HFFc6 (cell line): ENCODE measurements at regions not wholly inside any gene's neighbourhood (a gene's known extent, or its start where the extent isn't known, plus 50 kb on each side); places are given as distances from the start of the nearest gene placed in this dataset.

ENCODE experiments used
- DNase-seq: peaks from one replicate; pipeline ENCODE4 v3.0.0-alpha.2; 2018
- H3K27ac Mint-ChIP-seq: 2 replicates; pipeline ENCODE4 v1.8.0; 2020; ENCODE audit warnings: mild to moderate bottlenecking, mixed read lengths
- H3K27me3 Mint-ChIP-seq: 2 replicates; pipeline ENCODE4 v1.8.0; 2021; ENCODE audit warnings: mild to moderate bottlenecking, moderate library complexity, mixed read lengths; ENCODE audit not compliant: insufficient read depth
- H3K36me3 Mint-ChIP-seq: 2 replicates; pipeline ENCODE4 v1.8.0; 2021; ENCODE audit warnings: low read depth, mixed read lengths
- H3K4me1 Mint-ChIP-seq: 2 replicates; pipeline ENCODE4 v1.8.0; 2020; ENCODE audit warnings: low read depth, mixed read lengths
- H3K4me3 Mint-ChIP-seq: 2 replicates; pipeline ENCODE4 v1.8.0; 2020; ENCODE audit warnings: mild to moderate bottlenecking, moderate library complexity, mixed read lengths
- H3K9me3 Mint-ChIP-seq: 2 replicates; pipeline ENCODE4 v1.8.0; 2020; ENCODE audit warnings: mild to moderate bottlenecking, mixed read lengths
- TF ChIP-seq, protein P1 (sequence below): fragments of 200-600 bp; sonication (generic); IDR thresholded peaks from 2 replicates; pipeline ENCODE4 v1.5.0; 2021; ENCODE audit warnings: antibody characterized with exemption, mild to moderate bottlenecking

DNA sequence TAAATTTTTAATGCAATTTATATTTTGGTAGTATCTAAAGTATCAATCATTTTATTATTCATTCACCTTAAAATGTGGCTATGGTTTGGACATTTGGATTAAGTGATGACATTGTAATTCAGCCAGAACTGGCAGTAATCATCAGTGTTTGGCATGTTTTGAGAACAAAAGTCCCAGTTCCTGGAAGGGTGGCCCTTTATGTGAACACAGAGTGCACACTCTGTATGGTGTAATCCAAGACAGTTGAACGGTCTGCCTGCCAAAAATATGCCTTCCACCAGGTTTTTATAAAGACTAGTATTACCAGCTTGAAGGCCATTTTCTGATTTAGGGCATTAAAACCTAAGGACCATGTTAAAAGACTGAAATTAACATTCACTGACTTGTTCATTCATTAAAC lies 448.7 kb downstream of the LTN1 start:
- H3K27ac Mint-ChIP-seq, result no peak overlapping the region
- no peak for DNase-seq
- no peak overlapping the region for H3K4me3 Mint-ChIP-seq
- no peaks in the 10 kb centered on the region for H3K27me3 Mint-ChIP-seq
- peaks cover 62% of the 10 kb centered on the region for H3K4me1 Mint-ChIP-seq
- TF ChIP-seq, protein P1, sequence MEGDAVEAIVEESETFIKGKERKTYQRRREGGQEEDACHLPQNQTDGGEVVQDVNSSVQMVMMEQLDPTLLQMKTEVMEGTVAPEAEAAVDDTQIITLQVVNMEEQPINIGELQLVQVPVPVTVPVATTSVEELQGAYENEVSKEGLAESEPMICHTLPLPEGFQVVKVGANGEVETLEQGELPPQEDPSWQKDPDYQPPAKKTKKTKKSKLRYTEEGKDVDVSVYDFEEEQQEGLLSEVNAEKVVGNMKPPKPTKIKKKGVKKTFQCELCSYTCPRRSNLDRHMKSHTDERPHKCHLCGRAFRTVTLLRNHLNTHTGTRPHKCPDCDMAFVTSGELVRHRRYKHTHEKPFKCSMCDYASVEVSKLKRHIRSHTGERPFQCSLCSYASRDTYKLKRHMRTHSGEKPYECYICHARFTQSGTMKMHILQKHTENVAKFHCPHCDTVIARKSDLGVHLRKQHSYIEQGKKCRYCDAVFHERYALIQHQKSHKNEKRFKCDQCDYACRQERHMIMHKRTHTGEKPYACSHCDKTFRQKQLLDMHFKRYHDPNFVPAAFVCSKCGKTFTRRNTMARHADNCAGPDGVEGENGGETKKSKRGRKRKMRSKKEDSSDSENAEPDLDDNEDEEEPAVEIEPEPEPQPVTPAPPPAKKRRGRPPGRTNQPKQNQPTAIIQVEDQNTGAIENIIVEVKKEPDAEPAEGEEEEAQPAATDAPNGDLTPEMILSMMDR, result no peak
- H3K36me3 Mint-ChIP-seq, result peaks cover 16% of the 10 kb centered on the region; the same call in 1 of the 2 replicates
- no peaks in the 10 kb centered on the region for H3K9me3 Mint-ChIP-seq

DNA sequence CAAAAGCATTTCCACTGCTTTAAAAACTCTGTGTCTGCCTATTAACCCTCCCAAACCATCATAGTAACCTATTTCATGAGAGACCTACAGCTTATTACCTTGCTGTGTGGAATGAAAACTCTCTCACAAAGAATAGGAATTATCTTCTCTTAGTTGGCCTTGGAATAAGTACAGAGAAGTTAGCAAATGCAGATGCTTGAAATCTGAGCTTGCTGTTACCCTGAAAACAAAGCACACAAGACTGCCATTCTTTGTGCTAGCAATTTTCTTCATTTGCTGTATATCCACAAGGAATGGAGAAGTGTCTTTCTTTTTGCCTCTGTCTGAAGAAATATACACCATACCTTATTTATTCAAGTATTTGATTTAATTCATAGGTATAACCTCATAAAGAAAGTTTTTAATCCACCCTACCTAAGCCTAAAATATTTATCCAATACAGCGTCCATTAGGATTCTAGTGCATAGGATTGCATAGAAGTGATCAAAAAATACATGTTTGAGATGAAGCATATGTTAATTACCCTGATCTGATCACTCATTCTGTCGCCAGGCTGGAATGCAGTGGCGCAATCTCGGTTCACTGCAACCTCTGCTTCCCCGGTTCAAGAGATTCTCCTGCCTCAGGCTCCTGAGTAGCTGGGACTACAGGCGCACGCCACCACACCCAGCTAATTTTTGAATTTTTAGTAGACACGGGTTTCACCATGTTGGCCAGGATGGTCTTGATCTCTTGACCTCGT lies 451.1 kb downstream of the LTN1 start:
- no peaks in the 10 kb centered on the region for H3K9me3 Mint-ChIP-seq
- no peak for DNase-seq

DNA sequence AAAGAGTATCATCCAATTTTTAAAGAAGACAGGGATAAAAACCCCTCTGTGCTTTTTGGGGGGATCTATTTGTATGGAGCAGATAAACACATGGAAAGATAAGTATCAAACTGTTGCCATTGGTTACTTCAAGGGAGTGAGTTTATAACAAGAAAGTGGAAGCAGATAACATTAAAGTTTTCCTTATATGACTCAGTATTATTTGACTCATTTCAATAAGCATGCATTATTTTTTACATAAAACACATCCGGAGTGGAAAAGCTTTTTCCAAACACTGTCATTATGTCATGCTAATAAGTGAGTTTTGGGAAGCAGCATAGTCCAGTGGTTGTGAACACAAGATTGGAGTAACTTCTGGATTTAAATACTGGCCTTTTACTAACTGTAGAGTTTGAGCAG lies 452.2 kb downstream of the LTN1 start:
- Mint-ChIP-seq H3K27ac (peak overlapping the region; percentile 90), H3K27me3 (no peaks in the 10 kb centered on the region), H3K9me3 (no peaks in the 10 kb centered on the region), H3K36me3 (peaks cover 10% of the 10 kb centered on the region; the same call in 1 of the 2 replicates), H3K4me1 (peaks cover 66% of the 10 kb centered on the region), H3K4me3 (peak overlapping the region; percentile 56)
- TF ChIP-seq, protein P1, result no peak
- peak; percentile 77 for DNase-seq

More for the DNA sequence above, 451.1 kb downstream of the LTN1 start:
- no peak overlapping the region; the same call in 1 of the 2 replicates for H3K4me3 Mint-ChIP-seq
- peaks cover 67% of the 10 kb centered on the region for H3K4me1 Mint-ChIP-seq
- TF ChIP-seq, protein P1, result no peak
- H3K27me3 Mint-ChIP-seq, result no peaks in the 10 kb centered on the region
- peaks cover 16% of the 10 kb centered on the region; the same call in 1 of the 2 replicates for H3K36me3 Mint-ChIP-seq
- peak overlapping the region; percentile 90 for H3K27ac Mint-ChIP-seq

DNA sequence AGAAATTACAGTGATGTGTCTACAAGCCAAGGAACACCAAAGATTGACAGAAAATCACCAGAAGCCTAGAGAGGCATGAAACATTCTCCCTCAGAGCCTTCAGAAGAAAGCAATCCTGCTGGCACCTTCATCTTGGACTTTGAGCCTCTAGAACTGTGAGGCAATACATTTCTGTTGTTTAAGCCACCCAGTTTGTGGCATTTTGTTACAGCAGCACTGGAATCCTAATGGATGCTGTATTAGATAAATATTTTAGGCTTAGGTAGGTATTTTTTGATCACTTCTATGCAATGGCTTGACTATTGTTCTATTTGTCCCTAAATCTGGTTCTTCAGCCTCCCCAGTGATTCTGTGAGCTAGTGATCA lies 453.1 kb downstream of the LTN1 start:
- H3K4me1 Mint-ChIP-seq, result peaks cover 65% of the 10 kb centered on the region
- TF ChIP-seq, protein P1, result no peak
- DNase-seq, result no peak
- peak overlapping the region; percentile 88 for H3K27ac Mint-ChIP-seq
- H3K4me3 Mint-ChIP-seq, result peak overlapping the region; percentile 48
- H3K36me3 Mint-ChIP-seq, result peaks cover 18% of the 10 kb centered on the region
- no peaks in the 10 kb centered on the region for H3K27me3 Mint-ChIP-seq
- H3K9me3 Mint-ChIP-seq, result no peaks in the 10 kb centered on the region

DNA sequence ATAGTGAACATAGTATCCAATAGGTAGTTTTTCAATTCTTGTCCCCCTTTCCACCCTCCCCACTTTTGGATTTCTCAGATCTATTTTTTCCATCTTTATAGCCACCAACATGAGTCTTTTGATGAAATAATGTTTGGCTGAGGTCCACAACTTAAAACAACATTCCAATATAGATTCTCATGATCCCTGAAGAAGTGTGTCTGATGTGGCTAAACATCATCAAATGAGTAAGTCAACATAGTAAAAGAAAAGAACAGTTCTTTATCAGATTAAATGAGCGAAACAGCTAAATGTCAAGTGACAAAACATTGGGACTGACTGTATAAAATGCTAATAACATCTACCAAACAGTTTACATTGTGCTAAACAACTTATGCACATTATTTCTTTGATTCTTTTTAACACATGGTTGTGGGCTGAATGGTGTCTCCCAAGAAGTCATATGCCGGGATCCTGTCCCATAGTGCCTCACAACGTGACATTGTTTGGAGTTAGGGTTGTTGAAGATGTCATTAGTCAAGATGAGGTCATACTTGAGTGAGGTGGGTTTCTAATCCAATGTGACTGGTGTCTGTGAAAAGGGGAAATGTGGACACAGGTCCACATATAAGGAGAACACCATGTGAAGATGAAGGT lies 453.6 kb downstream of the LTN1 start:
- TF ChIP-seq, protein P1, result no peak
- Mint-ChIP-seq H3K27ac (peak overlapping the region; percentile 88), H3K4me1 (peaks cover 65% of the 10 kb centered on the region), H3K4me3 (peak overlapping the region; percentile 20; the same call in 1 of the 2 replicates), H3K27me3 (no peaks in the 10 kb centered on the region), H3K36me3 (peaks cover 19% of the 10 kb centered on the region), H3K9me3 (no peaks in the 10 kb centered on the region)
- DNase-seq, result peak; percentile 92
